Osteoblast (primary cell): ENCODE measurements at regions not wholly inside any gene's neighbourhood (a gene's known extent, or its start where the extent isn't known, plus 50 kb on each side); places are given as distances from the start of the nearest gene placed in this dataset.

Experiments used
- DNase-seq: peaks from one replicate; pipeline ENCODE4 v3.0.0; 2011; ENCODE audit warnings: low spot score, mixed read lengths; ENCODE audit not compliant: insufficient read length; ENCODE audit errors: missing footprints
- H2AFZ ChIP-seq: 2 replicates; pipeline ENCODE4 v1.6.0; 2011; ENCODE audit warnings: mild to moderate bottlenecking, low read length
- H3K27ac ChIP-seq: 2 replicates; pipeline ENCODE4 v1.5.1; 2011; ENCODE audit warnings: mild to moderate bottlenecking, low read depth, low read length, moderate library complexity
- H3K27me3 ChIP-seq: 2 replicates; pipeline ENCODE4 v1.6.0; 2012; ENCODE audit warnings: mild to moderate bottlenecking, control low read depth, inconsistent platforms, low read length, moderate library complexity; ENCODE audit not compliant: insufficient read depth
- H3K36me3 ChIP-seq: 2 replicates; pipeline ENCODE4 v1.5.1; 2011; ENCODE audit warnings: mild to moderate bottlenecking, low read length, control low read depth, moderate library complexity; ENCODE audit not compliant: insufficient read depth
- H3K4me1 ChIP-seq: 2 replicates; pipeline ENCODE4 v1.5.1; 2011; ENCODE audit warnings: mild to moderate bottlenecking, low read length, control low read depth, moderate library complexity; ENCODE audit not compliant: insufficient read depth
- H3K4me2 ChIP-seq: 2 replicates; pipeline ENCODE4 v1.6.0; 2011; ENCODE audit warnings: mild to moderate bottlenecking, low read length; ENCODE audit not compliant: insufficient read depth
- H3K4me3 ChIP-seq: fragments of 200-600 bp; sonication (generic); 3 replicates; pipeline ENCODE4 v1.5.1; 2012; ENCODE audit warnings: mild to moderate bottlenecking, low read length, inconsistent platforms; ENCODE audit not compliant: insufficient read depth
- H3K79me2 ChIP-seq: 2 replicates; pipeline ENCODE4 v1.6.0; 2012; ENCODE audit warnings: mild to moderate bottlenecking, low read length, control low read depth, inconsistent platforms; ENCODE audit not compliant: insufficient read depth
- H3K9me3 ChIP-seq: 2 replicates; pipeline ENCODE4 v1.5.1; 2011; ENCODE audit warnings: low read depth, low read length, control low read depth
- H4K20me1 ChIP-seq: 2 replicates; pipeline ENCODE4 v1.6.0; 2012; ENCODE audit warnings: mild to moderate bottlenecking, low read length, control low read depth; ENCODE audit not compliant: insufficient read depth
- TF ChIP-seq, protein P1 (sequence below): IDR thresholded peaks from 2 replicates; pipeline ENCODE4 v1.5.1; 2011; ENCODE audit warnings: mild to moderate bottlenecking, low read depth, low read length, moderate library complexity; ENCODE audit errors: extremely low read depth

DNA sequence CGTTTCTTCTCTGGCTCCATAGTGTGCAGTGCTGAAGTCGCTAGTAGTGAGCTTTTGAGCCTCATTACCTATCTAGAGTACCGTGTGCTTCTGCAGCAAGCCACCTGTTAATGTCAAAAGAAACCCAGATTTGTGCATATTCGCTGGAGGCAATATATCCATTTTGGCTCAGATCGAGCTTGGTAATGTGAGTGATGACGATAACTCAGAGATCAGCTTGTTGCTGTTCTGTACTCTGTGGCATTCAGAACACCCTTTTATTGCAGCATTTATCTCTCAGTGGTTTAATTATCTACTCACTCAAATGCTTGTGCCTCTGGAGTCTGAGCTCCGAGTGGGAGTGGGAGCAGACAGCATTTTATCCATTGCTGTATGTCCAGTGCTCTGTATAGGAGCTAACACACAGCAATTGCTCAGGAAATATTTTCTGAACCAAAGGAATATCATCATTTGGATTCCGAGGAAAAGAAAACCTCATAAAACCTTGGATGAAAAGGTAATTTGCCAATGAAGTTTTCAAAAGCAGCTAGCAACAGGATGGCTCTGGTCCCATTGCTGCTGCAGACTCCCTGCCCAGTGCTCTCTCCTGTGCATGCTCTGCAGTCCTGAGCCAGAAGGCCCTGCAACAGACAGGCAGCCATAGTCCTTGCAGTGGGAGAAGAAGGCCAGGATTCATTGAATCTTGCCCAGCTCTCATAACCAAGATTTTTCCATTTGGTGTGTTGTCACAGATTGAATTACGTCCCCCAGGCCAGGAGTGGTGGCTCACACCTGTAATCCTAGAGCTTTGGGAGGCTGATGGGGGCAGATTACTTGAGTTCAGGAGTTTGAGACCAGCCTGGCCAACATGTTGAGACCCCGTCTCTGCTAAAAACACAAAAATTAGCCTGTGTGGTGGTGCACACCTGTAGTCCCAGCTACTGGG is 183.8 kb downstream of the MYCN start:
- DNase-seq = no peak
- Histone ChIP-seq H3K27me3 (no peaks in the 10 kb centered on the region), H3K36me3 (no peaks in the 10 kb centered on the region), H3K27ac (no peak overlapping the region), H3K4me3 (no peak overlapping the region), H4K20me1 (no peaks in the 10 kb centered on the region), H3K4me1 (no peaks in the 10 kb centered on the region), H3K79me2 (no peaks in the 10 kb centered on the region), H2AFZ (no peak overlapping the region), H3K4me2 (no peak overlapping the region), H3K9me3 (peaks cover 5% of the 10 kb centered on the region)
- TF ChIP-seq, protein P1, sequence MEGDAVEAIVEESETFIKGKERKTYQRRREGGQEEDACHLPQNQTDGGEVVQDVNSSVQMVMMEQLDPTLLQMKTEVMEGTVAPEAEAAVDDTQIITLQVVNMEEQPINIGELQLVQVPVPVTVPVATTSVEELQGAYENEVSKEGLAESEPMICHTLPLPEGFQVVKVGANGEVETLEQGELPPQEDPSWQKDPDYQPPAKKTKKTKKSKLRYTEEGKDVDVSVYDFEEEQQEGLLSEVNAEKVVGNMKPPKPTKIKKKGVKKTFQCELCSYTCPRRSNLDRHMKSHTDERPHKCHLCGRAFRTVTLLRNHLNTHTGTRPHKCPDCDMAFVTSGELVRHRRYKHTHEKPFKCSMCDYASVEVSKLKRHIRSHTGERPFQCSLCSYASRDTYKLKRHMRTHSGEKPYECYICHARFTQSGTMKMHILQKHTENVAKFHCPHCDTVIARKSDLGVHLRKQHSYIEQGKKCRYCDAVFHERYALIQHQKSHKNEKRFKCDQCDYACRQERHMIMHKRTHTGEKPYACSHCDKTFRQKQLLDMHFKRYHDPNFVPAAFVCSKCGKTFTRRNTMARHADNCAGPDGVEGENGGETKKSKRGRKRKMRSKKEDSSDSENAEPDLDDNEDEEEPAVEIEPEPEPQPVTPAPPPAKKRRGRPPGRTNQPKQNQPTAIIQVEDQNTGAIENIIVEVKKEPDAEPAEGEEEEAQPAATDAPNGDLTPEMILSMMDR = no peak

DNA sequence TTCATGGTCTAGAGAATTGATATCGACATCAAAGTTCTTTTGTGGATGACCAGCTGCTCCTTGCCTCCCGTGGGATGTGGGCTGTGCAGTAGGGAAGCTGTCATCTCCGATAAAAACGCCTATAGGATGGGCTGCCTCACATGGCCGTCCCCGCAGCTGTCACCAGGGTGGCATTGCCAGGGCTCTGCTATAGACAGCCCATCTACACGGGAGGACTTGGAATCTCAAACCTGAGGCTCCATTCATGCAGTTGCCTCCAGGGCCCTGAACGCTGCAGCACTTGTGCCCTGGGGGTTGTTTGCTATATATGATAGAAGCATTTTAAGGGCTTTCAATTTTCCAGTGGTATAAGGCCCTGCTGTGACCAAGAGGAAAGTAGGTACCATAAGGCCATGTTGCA is 183.1 kb downstream of the MYCN start:
- no peaks in the 10 kb centered on the region for H3K4me1 ChIP-seq
- no peaks in the 10 kb centered on the region for H3K36me3 ChIP-seq
- no peak overlapping the region for H2AFZ ChIP-seq
- no peaks in the 10 kb centered on the region for H3K79me2 ChIP-seq
- H3K4me3 ChIP-seq = no peak overlapping the region
- H3K9me3 ChIP-seq = peaks cover 5% of the 10 kb centered on the region
- H4K20me1 ChIP-seq = no peaks in the 10 kb centered on the region
- no peak overlapping the region for H3K27ac ChIP-seq
- TF ChIP-seq, protein P1 = no peak
- H3K27me3 ChIP-seq = no peaks in the 10 kb centered on the region
- no peak overlapping the region for H3K4me2 ChIP-seq
- DNase-seq = no peak

DNA sequence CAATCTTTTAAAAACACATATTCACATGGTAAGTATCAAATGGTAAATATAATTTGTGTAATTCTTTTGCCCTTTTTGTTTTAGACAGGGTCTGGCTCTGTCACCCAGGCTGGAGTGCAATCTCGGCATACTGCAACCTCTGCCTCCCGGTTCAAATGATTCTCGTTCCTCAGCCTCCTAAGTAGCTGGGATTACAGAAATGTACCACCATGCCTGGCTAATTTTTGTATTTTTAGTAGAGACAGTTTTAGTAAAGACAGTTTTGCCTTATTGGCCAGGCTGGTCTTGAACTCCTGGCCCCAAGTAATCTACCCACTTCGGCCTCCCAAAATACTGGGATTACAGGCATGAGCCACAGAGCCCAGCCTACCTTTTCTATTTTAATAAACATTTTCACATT is 182.2 kb downstream of the MYCN start:
- no peak overlapping the region for H3K4me2 ChIP-seq
- no peaks in the 10 kb centered on the region for H3K79me2 ChIP-seq
- H3K4me1 ChIP-seq = no peaks in the 10 kb centered on the region
- TF ChIP-seq, protein P1 = no peak
- no peak overlapping the region for H3K4me3 ChIP-seq
- H3K27ac ChIP-seq = no peak overlapping the region
- no peak overlapping the region for H2AFZ ChIP-seq
- peaks cover 2% of the 10 kb centered on the region for H3K9me3 ChIP-seq
- H3K27me3 ChIP-seq = no peaks in the 10 kb centered on the region
- H4K20me1 ChIP-seq = no peaks in the 10 kb centered on the region
- H3K36me3 ChIP-seq = no peaks in the 10 kb centered on the region
- DNase-seq = no peak

DNA sequence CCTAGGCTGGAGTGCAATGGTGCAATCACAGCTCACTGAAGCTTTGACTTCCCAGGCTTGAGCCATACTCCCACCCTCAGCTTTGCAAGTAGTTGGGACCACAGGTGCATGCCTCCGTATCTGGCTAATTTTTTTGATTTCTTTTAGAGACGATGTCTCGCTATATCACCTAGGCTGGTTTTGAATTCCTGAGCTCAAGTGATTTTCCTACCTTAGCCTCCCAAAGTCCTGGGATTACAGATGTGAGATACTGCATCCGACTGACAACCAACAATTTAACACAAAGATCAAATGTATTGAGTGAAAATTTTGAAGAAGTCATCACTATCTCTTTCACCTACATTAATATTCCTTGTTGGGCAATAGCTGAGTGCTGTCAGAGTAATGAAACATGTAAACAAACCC is 181.6 kb downstream of the MYCN start:
- TF ChIP-seq, protein P1 = no peak
- Histone ChIP-seq H2AFZ (no peak overlapping the region), H3K4me3 (no peak overlapping the region), H3K4me2 (no peak overlapping the region), H4K20me1 (no peaks in the 10 kb centered on the region), H3K79me2 (no peaks in the 10 kb centered on the region), H3K27ac (no peak overlapping the region), H3K27me3 (no peaks in the 10 kb centered on the region), H3K36me3 (no peaks in the 10 kb centered on the region), H3K9me3 (peaks cover 2% of the 10 kb centered on the region), H3K4me1 (no peaks in the 10 kb centered on the region)
- no peak for DNase-seq
